Thymus (tissue), 11 donors: ENCODE measurements at regions not wholly inside any gene's neighbourhood (a gene's known extent, or its start where the extent isn't known, plus 50 kb on each side); places are given as distances from the start of the nearest gene placed in this dataset.

Experiments used
- DNase-seq, 9 donors: peaks; one replicate each; pipeline ENCODE4 v3.0.0-alpha.2; 2013; ENCODE audit warnings: low spot score in 9 of 9, low read depth in 6 of 9, missing footprints in 1 of 9
- H3K27ac ChIP-seq, 2 donors: one replicate each; pipeline ENCODE4 v1.5.1; 2013; ENCODE audit warnings: control low read depth in 1 of 2, low read depth in 1 of 2, low read length in 1 of 2, mild to moderate bottlenecking in 1 of 2, moderate library complexity in 1 of 2
- H3K27me3 ChIP-seq, 2 donors: one replicate each; pipeline ENCODE4 v1.5.1; 2013; ENCODE audit warnings: low read length in 1 of 2; ENCODE audit not compliant: control insufficient read depth in 2 of 2, insufficient read depth in 1 of 2
- H3K36me3 ChIP-seq, 2 donors: one replicate each; pipeline ENCODE4 v1.5.1; 2013; ENCODE audit warnings: low read length in 1 of 2, mild to moderate bottlenecking in 1 of 2, moderate library complexity in 1 of 2; ENCODE audit not compliant: control insufficient read depth in 2 of 2, insufficient read depth in 2 of 2
- H3K4me1 ChIP-seq, 2 donors: one replicate each; pipeline ENCODE4 v1.5.1; 2013; ENCODE audit warnings: low read length in 2 of 2; ENCODE audit not compliant: control insufficient read depth in 2 of 2, insufficient read depth in 2 of 2
- H3K4me3 ChIP-seq, 2 donors: one replicate each; pipeline ENCODE4 v1.5.1; 2013; ENCODE audit warnings: low read length in 2 of 2, control low read depth in 1 of 2, mild to moderate bottlenecking in 1 of 2
- H3K9me3 ChIP-seq, 2 donors: one replicate each; pipeline ENCODE4 v1.5.1; 2013; ENCODE audit warnings: low read length in 1 of 2, mild to moderate bottlenecking in 1 of 2; ENCODE audit not compliant: control insufficient read depth in 2 of 2, insufficient read depth in 1 of 2
- WGBS: extraction: QIAGEN DNeasy Blood & Tissue Kit; methylation state at CpG from one replicate; pipeline ENCODE4 v1.1.7; 2013; 5-methylcytosine and 5-hydroxymethylcytosine counted together
- donor health status: healthy.

DNA sequence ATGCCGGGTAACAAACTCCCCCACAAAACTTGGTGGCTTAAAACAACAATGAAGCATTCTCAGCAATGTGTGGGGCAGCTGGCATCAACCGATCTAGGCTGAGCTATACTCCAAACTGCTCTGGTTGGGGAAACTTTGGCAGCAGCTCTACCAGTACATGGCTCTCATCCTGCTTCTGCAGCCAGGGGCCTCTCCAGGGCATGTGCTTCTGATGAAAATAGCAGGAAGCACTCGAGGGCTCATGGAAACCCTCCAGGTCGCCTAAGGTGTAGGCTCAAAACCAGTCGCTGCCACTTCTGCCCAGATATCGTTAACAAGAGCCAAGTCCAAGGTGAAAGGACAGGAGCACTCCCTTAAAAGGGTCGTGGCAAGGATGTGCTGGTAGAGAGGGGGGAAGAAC lies 134.1 kb downstream of the TEX36 start:
- no peaks in the 10 kb centered on the region for H3K27me3 ChIP-seq
- WGBS = 90% methylated on average over 7 of the region's 7 CpGs
- no peak overlapping the region for H3K27ac ChIP-seq
- no peaks in the 10 kb centered on the region for H3K9me3 ChIP-seq
- DNase-seq = no peak
- no peak overlapping the region for H3K4me3 ChIP-seq
- H3K4me1 ChIP-seq = no peaks in the 10 kb centered on the region
- no peaks in the 10 kb centered on the region for H3K36me3 ChIP-seq

DNA sequence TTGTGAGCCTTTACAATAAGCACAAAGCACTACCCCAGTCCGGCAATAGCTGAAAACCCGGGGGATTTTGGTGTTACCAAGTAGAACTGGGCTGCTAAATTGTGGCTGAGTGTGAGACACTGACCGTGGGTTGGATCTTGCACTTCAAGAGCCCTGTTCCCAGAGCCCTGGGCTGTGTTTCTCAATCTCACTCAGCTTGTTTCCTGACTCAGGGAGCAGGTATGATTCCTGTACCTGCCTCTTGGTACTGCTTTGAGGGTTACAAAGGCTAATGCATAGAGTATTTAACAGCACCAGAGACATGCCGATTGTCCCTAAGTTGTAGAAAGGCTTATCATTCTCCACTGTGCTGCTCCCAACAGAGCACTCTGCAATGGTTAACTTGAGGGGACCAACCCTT lies 134.6 kb downstream of the TEX36 start:
- no peak overlapping the region for H3K27ac ChIP-seq
- H3K4me3 ChIP-seq = no peak overlapping the region
- no peaks in the 10 kb centered on the region for H3K27me3 ChIP-seq
- no peaks in the 10 kb centered on the region for H3K9me3 ChIP-seq
- DNase-seq = no peak
- no peaks in the 10 kb centered on the region for H3K4me1 ChIP-seq
- no peaks in the 10 kb centered on the region for H3K36me3 ChIP-seq
- WGBS = 93% methylated on average over 4 of the region's 4 CpGs

GRCh38 chr10:125547010-125547650 lies 135.8 kb downstream of the TEX36 start:
- Histone ChIP-seq H3K4me1 (no peaks in the 10 kb centered on the region), H3K4me3 (no peak overlapping the region), H3K9me3 (no peaks in the 10 kb centered on the region), H3K36me3 (no peaks in the 10 kb centered on the region), H3K27me3 (no peaks in the 10 kb centered on the region), H3K27ac (no peak overlapping the region)
- 92% methylated on average over 10 of the region's 10 CpGs for WGBS
- no peak for DNase-seq

GRCh38 chr10:125543796-125544195 lies 139.2 kb downstream of the TEX36 start:
- 80% methylated on average over 10 of the region's 10 CpGs for WGBS
- H3K36me3 ChIP-seq = no peaks in the 10 kb centered on the region
- no peaks in the 10 kb centered on the region for H3K9me3 ChIP-seq
- H3K27me3 ChIP-seq = no peaks in the 10 kb centered on the region
- DNase-seq = no peak
- H3K4me1 ChIP-seq = no peaks in the 10 kb centered on the region
- no peak overlapping the region for H3K4me3 ChIP-seq
- no peak overlapping the region for H3K27ac ChIP-seq

- H3K36me3 ChIP-seq = no peaks in the 10 kb centered on the region
- DNase-seq = no peak
- H3K27ac ChIP-seq = no peak overlapping the region
- no peaks in the 10 kb centered on the region for H3K4me1 ChIP-seq
- no peaks in the 10 kb centered on the region for H3K27me3 ChIP-seq
- H3K9me3 ChIP-seq = no peaks in the 10 kb centered on the region
- H3K4me3 ChIP-seq = no peak overlapping the region
- WGBS = 65% methylated on average over 13 of the region's 13 CpGs
These were observed 143.8 kb downstream of the TEX36 start for GRCh38 chr10:125538947-125539731.

DNA sequence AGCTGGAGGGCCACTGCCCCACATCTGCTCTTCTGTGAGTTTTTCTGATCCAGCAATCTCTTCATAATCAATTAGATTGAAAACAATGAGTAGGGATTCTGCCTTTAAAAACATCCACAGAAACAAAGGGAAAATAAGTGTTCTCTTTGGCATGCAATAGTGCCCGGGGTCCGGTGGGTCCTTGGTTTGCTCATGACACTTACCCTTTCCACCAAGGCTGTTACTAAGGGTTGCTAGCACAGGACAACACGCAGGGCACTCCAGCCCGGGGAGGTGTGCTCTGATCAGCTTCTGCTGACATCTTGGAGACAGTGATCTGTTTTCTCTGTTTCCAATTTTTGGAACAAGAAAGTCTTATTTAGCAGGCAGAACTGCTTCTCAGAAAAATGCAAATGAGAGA lies 146.7 kb downstream of the TEX36 start:
- no peak for DNase-seq
- 94% methylated on average over 4 of the region's 4 CpGs for WGBS
- Histone ChIP-seq H3K36me3 (no peaks in the 10 kb centered on the region), H3K27ac (no peak overlapping the region), H3K4me3 (no peak overlapping the region), H3K4me1 (no peaks in the 10 kb centered on the region), H3K27me3 (no peaks in the 10 kb centered on the region), H3K9me3 (no peaks in the 10 kb centered on the region)

DNA sequence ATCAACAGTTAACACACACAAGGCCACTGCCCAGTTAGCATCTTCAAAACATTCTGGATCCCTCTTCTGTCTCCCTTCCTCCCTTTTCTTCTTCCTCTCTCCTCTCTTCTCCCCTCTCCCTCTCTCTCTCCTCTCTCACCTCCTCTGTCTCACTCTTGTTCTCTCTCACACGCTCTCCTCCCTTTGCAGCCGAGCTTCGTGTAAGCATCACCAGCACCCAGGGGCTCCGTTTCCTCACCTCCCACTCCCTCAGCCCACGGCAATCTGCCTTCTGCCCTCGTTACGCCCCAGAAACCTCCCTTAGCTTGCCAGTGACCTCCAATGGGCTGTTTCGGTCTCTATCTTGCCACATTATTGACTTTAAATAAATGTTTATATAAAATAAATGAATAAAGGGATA lies 147.4 kb downstream of the TEX36 start:
- Histone ChIP-seq H3K27ac (no peak overlapping the region), H3K4me1 (no peaks in the 10 kb centered on the region), H3K4me3 (no peak overlapping the region), H3K9me3 (no peaks in the 10 kb centered on the region), H3K27me3 (no peaks in the 10 kb centered on the region), H3K36me3 (no peaks in the 10 kb centered on the region)
- DNase-seq = no peak
- WGBS = 92% methylated on average over 8 of the region's 8 CpGs

DNA sequence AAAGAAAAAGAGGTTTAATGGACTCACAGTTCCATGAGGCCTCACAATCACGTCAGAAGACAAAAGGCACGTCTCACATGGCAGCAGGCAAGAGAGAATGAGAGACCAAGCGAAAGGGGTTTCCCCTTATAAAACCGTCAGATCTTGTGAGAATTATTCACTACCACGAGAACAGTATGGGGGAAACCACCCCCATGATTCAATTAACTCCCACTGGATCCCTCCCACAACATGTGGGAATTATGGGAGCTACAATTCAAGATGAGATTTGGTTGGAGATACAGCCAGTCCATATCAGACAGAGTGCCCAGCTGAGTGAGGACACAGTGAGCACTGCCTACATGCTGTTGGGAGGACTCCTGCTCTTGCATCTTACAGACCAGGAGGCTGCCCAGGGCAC lies 148.4 kb downstream of the TEX36 start:
- H3K4me3 ChIP-seq = no peak overlapping the region
- H3K9me3 ChIP-seq = no peaks in the 10 kb centered on the region
- no peak overlapping the region for H3K27ac ChIP-seq
- no peaks in the 10 kb centered on the region for H3K4me1 ChIP-seq
- no peaks in the 10 kb centered on the region for H3K27me3 ChIP-seq
- 79% methylated on average over 5 of the region's 5 CpGs for WGBS
- H3K36me3 ChIP-seq = no peaks in the 10 kb centered on the region
- no peak for DNase-seq

DNA sequence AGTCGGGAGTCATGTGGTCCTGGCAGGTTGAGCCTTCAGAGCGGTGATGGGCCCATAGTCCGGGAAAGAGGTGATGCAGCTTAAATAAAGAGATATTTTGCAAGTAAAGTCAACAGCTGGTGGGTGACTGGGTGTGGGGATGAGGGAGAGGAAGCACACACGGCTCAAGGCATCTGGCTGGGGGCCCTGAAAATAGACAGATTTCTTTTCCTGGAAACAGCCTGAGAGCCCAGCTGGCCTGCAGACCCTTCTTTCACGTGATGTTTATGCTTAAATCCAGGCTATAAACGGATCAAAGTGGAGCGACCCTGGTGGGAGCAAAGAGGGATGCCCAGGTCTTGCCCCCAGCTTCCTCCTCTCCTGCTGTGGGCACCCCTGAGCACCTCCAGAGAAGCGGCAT lies 149.1 kb downstream of the TEX36 start:
- no peak for DNase-seq
- no peaks in the 10 kb centered on the region for H3K36me3 ChIP-seq
- 81% methylated on average over 8 of the region's 8 CpGs for WGBS

More for the DNA sequence above, 149.1 kb downstream of the TEX36 start:
- no peak overlapping the region for H3K4me3 ChIP-seq
- no peaks in the 10 kb centered on the region for H3K9me3 ChIP-seq
- H3K4me1 ChIP-seq = no peaks in the 10 kb centered on the region
- H3K27ac ChIP-seq = no peak overlapping the region
- H3K27me3 ChIP-seq = no peaks in the 10 kb centered on the region
